Loucy (cell line): ENCODE measurements at regions not wholly inside any gene's neighbourhood (a gene's known extent, or its start where the extent isn't known, plus 50 kb on each side); places are given as distances from the start of the nearest gene placed in this dataset.

Experiments
- H2AFZ ChIP-seq: fragments of 200-600 bp; sonication (generic); 2 replicates; pipeline ENCODE4 v1.6.0; 2016; ENCODE audit warnings: antibody characterized with exemption, mild to moderate bottlenecking, low read length, moderate library complexity
- H3F3A ChIP-seq: fragments of 200-600 bp; 2 replicates; pipeline ENCODE4 v1.6.0; 2016; ENCODE audit warnings: antibody characterized with exemption, low read depth, mild to moderate bottlenecking
- H3K27me3 ChIP-seq: fragments of 200-600 bp; sonication (generic); 2 replicates; pipeline ENCODE4 v1.6.1; 2014; ENCODE audit warnings: low read length, mild to moderate bottlenecking; ENCODE audit not compliant: insufficient read depth, poor library complexity, severe bottlenecking
- H3K36me3 ChIP-seq: fragments of 200-600 bp; sonication (generic); 2 replicates; pipeline ENCODE4 v1.6.1; 2016; ENCODE audit warnings: low read length; ENCODE audit not compliant: insufficient read depth
- H3K4me1 ChIP-seq: fragments of 200-600 bp; sonication (generic); 2 replicates; pipeline ENCODE4 v1.5.1; 2014; ENCODE audit warnings: low read length, mild to moderate bottlenecking; ENCODE audit not compliant: insufficient read depth, poor library complexity, severe bottlenecking
- H3K4me2 ChIP-seq: fragments of 200-600 bp; sonication (generic); 2 replicates; pipeline ENCODE4 v1.6.0; 2014; ENCODE audit warnings: antibody characterized with exemption, low read length, low read depth, mild to moderate bottlenecking; ENCODE audit not compliant: poor library complexity, severe bottlenecking
- H3K4me3 ChIP-seq: fragments of 200-600 bp; sonication (generic); 2 replicates; pipeline ENCODE4 v1.5.1; 2014; ENCODE audit warnings: low read length, mild to moderate bottlenecking, mixed read lengths; ENCODE audit not compliant: poor library complexity, severe bottlenecking
- H3K79me2 ChIP-seq: fragments of 200-600 bp; sonication (generic); 2 replicates; pipeline ENCODE4 v1.6.1; 2014; ENCODE audit warnings: low read length; ENCODE audit not compliant: insufficient read depth
- H3K9ac ChIP-seq: fragments of 200-600 bp; sonication (generic); 2 replicates; pipeline ENCODE4 v1.6.0; 2014; ENCODE audit warnings: mild to moderate bottlenecking, low read depth, low read length, moderate library complexity; ENCODE audit not compliant: poor library complexity, severe bottlenecking
- H3K9me2 ChIP-seq: fragments of 200-600 bp; sonication (generic); replicated peaks from 2 replicates; pipeline ENCODE4 v1.6.1; 2016; ENCODE audit warnings: low read depth, low read length, mixed read lengths
- H3K9me3 ChIP-seq: fragments of 200-600 bp; sonication (generic); 2 replicates; pipeline ENCODE4 v1.6.1; 2014; ENCODE audit warnings: mild to moderate bottlenecking, antibody characterized with exemption, low read length, low read depth; ENCODE audit not compliant: insufficient read depth
- H4K20me1 ChIP-seq: fragments of 200-600 bp; sonication (generic); 2 replicates; pipeline ENCODE4 v1.6.0; 2014; ENCODE audit warnings: antibody characterized with exemption, low read length, mild to moderate bottlenecking; ENCODE audit not compliant: insufficient read depth, poor library complexity, severe bottlenecking
- CTCF ChIP-seq: fragments of 200-600 bp; sonication (generic); conservative IDR thresholded peaks from 2 replicates; pipeline ENCODE4 v1.5.1; 2014; ENCODE audit warnings: mild to moderate bottlenecking, antibody characterized with exemption, low read length
- EZH2phosphoT487 ChIP-seq: fragments of 200-600 bp; IDR thresholded peaks from 2 replicates; pipeline ENCODE4 v1.6.1; 2018; ENCODE audit warnings: antibody characterized with exemption, mild to moderate bottlenecking, moderate library complexity, borderline replicate concordance

GRCh38 chrX:39760930-39761329, 336.8 kb downstream of the BCOR start:
- no peak overlapping the region for H2AFZ ChIP-seq
- no peak overlapping the region for H3K4me2 ChIP-seq
- H3K4me1 ChIP-seq: peaks cover 5% of the 10 kb centered on the region
- H3F3A ChIP-seq: no peaks in the 10 kb centered on the region
- H3K9me3 ChIP-seq: no peaks in the 10 kb centered on the region
- H3K79me2 ChIP-seq: no peaks in the 10 kb centered on the region
- no peak for TF ChIP-seq EZH2phosphoT487
- H3K9me2 ChIP-seq: no peaks in the 10 kb centered on the region
- H3K27me3 ChIP-seq: no peaks in the 10 kb centered on the region
- H3K36me3 ChIP-seq: no peaks in the 10 kb centered on the region
- no peak overlapping the region for H3K4me3 ChIP-seq
- no peaks in the 10 kb centered on the region for H4K20me1 ChIP-seq
- no peak overlapping the region for H3K9ac ChIP-seq

GRCh38 chrX:39762266-39762841, 335.4 kb downstream of the BCOR start:
- TF ChIP-seq CTCF (no peak), EZH2phosphoT487 (no peak)
- Histone ChIP-seq H3K9ac (no peak overlapping the region), H2AFZ (no peak overlapping the region), H3K9me2 (no peaks in the 10 kb centered on the region), H3K27me3 (no peaks in the 10 kb centered on the region), H4K20me1 (no peaks in the 10 kb centered on the region), H3K4me2 (no peak overlapping the region), H3K9me3 (no peaks in the 10 kb centered on the region), H3K4me1 (peaks cover 16% of the 10 kb centered on the region), H3K4me3 (no peak overlapping the region), H3F3A (no peaks in the 10 kb centered on the region), H3K36me3 (no peaks in the 10 kb centered on the region), H3K79me2 (no peaks in the 10 kb centered on the region)

GRCh38 chrX:39764441-39764914, 333.3 kb downstream of the BCOR start:
- H3K4me1 ChIP-seq: peaks cover 23% of the 10 kb centered on the region
- no peak for TF ChIP-seq EZH2phosphoT487
- no peak for TF ChIP-seq CTCF
- H4K20me1 ChIP-seq: no peaks in the 10 kb centered on the region
- no peaks in the 10 kb centered on the region for H3K36me3 ChIP-seq
- no peak overlapping the region for H3K4me3 ChIP-seq
- no peaks in the 10 kb centered on the region for H3K9me3 ChIP-seq
- no peaks in the 10 kb centered on the region for H3K27me3 ChIP-seq
- H3F3A ChIP-seq: no peaks in the 10 kb centered on the region
- no peak overlapping the region for H3K9ac ChIP-seq
- no peak overlapping the region for H2AFZ ChIP-seq
- H3K4me2 ChIP-seq: no peak overlapping the region
- no peaks in the 10 kb centered on the region for H3K79me2 ChIP-seq
- no peaks in the 10 kb centered on the region for H3K9me2 ChIP-seq

GRCh38 chrX:39765327-39765726, 332.4 kb downstream of the BCOR start:
- Histone ChIP-seq H3K9me2 (no peaks in the 10 kb centered on the region), H3K36me3 (no peaks in the 10 kb centered on the region), H3K4me1 (peaks cover 28% of the 10 kb centered on the region), H3K4me3 (no peak overlapping the region), H3K4me2 (no peak overlapping the region), H3K27me3 (no peaks in the 10 kb centered on the region), H3K9me3 (no peaks in the 10 kb centered on the region), H3K79me2 (no peaks in the 10 kb centered on the region), H3F3A (no peaks in the 10 kb centered on the region), H2AFZ (no peak overlapping the region), H3K9ac (no peak overlapping the region), H4K20me1 (no peaks in the 10 kb centered on the region)
- TF ChIP-seq EZH2phosphoT487: no peak
- TF ChIP-seq CTCF: no peak
